ENCODE measurements at regions not wholly inside any gene's neighbourhood (a gene's known extent, or its start where the extent isn't known, plus 50 kb on each side); places are given as distances from the start of the nearest gene placed in this dataset.

- 85 to 86% (median 85%) methylated on average over 7 of the region's 7 CpGs for WGBS, 3 donors
- Histone ChIP-seq H3K9me3 (no peaks in the 10 kb centered on the region), H3K27ac (no peak overlapping the region), H3K27me3 (no peaks in the 10 kb centered on the region), H3K4me3 (no peak overlapping the region), H3K4me1 (ENCODE audit: insufficient read depth) (peaks cover 29% of the 10 kb centered on the region), H3K36me3 (no peaks in the 10 kb centered on the region)
- DNase-seq = peak in 1 of 5 donors; percentile 29
- intact Hi-C loops (cut with DNase I) = no loop called here
- TF ChIP-seq POLR2A (IDR thresholded peaks at IDR 0.05) (no peak), EP300 (IDR thresholded peaks at IDR 0.05) (no peak)
- TF ChIP-seq, protein P1, sequence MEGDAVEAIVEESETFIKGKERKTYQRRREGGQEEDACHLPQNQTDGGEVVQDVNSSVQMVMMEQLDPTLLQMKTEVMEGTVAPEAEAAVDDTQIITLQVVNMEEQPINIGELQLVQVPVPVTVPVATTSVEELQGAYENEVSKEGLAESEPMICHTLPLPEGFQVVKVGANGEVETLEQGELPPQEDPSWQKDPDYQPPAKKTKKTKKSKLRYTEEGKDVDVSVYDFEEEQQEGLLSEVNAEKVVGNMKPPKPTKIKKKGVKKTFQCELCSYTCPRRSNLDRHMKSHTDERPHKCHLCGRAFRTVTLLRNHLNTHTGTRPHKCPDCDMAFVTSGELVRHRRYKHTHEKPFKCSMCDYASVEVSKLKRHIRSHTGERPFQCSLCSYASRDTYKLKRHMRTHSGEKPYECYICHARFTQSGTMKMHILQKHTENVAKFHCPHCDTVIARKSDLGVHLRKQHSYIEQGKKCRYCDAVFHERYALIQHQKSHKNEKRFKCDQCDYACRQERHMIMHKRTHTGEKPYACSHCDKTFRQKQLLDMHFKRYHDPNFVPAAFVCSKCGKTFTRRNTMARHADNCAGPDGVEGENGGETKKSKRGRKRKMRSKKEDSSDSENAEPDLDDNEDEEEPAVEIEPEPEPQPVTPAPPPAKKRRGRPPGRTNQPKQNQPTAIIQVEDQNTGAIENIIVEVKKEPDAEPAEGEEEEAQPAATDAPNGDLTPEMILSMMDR (IDR thresholded peaks at IDR 0.05) = no peak
Observed at GRCh38 chr2:120871881-120872620, 136.4 kb downstream of the GLI2 start.

DNA sequence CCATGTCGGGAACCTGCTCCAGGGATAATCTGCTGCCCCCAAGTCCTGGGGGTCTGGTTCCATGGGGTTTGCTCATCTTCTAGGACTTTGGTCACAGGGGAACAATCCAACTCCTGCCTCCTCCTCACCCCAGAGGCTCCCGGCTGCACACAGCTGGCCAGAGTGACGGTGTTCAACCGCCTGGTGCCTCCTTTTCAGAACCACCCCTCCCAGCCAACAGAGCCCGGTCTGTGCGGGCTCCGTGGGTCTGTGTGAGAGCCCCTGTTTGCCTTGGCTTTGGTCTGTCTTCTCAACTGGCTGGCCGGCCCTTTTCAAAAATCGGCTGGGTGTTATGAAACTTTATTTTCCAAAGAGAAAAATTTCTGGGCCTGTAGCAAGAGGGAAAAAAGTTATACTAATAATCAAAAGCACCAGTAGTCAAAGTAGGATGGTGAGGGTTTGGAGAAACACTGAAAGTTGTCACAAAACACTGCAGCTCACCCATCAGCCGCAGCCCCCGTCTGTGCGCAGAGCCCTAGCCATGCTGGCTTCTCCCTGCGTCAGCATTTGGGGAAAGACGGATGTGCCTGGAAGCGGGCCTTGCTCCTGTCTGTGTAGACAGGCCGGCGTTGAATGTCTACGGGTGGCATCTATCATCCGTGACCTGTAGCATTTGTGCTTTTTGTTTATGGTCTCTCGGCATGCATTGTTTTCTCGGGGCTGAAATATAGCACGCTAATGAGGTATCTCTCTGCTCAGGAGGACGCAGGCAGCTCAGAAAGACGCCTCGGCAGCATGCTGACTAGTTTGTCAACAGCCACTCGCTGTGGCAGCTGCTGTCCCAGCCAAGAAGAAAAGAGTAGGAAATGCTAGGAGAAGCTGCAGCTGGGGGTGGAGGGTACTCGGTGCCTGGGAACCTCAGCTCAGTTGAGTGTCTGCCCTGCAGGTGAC, 138.6 kb downstream of the GLI2 start:
- no peak overlapping the region for H3K4me3 ChIP-seq
- TF ChIP-seq, protein P1 (IDR thresholded peaks at IDR 0.05) = no peak
- TF ChIP-seq EP300 (IDR thresholded peaks at IDR 0.05) = no peak
- peaks cover 20% of the 10 kb centered on the region for H3K4me1 ChIP-seq (ENCODE audit: insufficient read depth)
- 30 to 66% (median 43%) methylated on average over 27 of the region's 27 CpGs for WGBS, 3 donors
- no peaks in the 10 kb centered on the region for H3K9me3 ChIP-seq
- H3K27me3 ChIP-seq = no peaks in the 10 kb centered on the region
- peak in 1 of 5 donors; percentile 59 for DNase-seq
- H3K36me3 ChIP-seq = no peaks in the 10 kb centered on the region
- H3K27ac ChIP-seq = peak overlapping the region in 1 of 2 donors; percentile 48
- intact Hi-C loops (cut with DNase I) = no loop called here

DNA sequence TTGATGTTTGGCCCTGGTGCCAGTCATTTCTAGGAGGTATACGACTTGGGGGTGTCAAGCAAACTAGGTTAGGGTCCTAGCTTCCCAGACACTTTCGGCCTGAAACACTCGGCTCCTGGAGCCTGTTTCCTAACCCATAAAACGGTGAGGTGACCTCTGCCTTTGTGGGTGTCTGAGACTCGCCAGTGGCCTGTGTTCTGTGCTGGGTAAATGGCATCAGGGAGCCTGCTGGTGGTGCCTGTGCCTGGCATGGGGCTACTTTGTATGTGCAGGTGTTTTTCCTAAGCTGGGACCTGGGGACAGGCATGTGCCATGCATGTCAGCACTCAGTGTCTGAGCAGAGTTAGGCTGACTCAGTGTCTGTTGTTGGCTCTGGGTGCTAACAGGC, 139.2 kb downstream of the GLI2 start:
- Histone ChIP-seq H3K4me3 (no peak overlapping the region), H3K36me3 (no peaks in the 10 kb centered on the region), H3K27ac (peak overlapping the region in 1 of 2 donors; percentile 15), H3K9me3 (no peaks in the 10 kb centered on the region), H3K4me1 (ENCODE audit: insufficient read depth) (peaks cover 19% of the 10 kb centered on the region), H3K27me3 (no peaks in the 10 kb centered on the region)
- intact Hi-C loops (cut with DNase I) = no loop called here
- DNase-seq = peak in 1 of 5 donors; percentile 28
- 64 to 83% (median 73%) methylated on average over 5 of the region's 5 CpGs for WGBS, 3 donors
- TF ChIP-seq EP300 (IDR thresholded peaks at IDR 0.05) = no peak
- no peak for TF ChIP-seq POLR2A (IDR thresholded peaks at IDR 0.05)
- TF ChIP-seq, protein P1 (IDR thresholded peaks at IDR 0.05) = no peak

DNA sequence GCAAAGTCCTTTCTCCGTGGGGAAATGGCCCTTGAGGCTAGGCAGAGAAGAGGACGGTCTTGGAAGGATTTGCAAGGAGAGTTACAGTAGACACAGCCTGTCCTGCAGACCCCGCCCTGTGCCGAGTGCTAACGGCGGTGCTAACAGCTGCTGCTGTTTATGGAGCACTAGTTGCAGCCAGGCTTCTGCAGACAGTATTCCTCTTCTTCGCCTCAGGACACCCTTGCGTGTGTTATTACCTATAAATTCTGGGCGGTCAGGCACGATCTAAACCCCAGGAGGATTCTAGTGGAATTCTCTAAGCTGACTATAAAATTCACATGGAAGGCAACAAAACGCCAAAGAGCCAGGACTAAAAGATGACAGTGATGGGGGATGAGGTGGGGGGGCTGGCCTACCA, 139.8 kb downstream of the GLI2 start:
- Histone ChIP-seq H3K27ac (no peak overlapping the region), H3K36me3 (no peaks in the 10 kb centered on the region), H3K4me3 (no peak overlapping the region), H3K27me3 (no peaks in the 10 kb centered on the region), H3K4me1 (ENCODE audit: insufficient read depth) (peaks cover 17% of the 10 kb centered on the region), H3K9me3 (no peaks in the 10 kb centered on the region)
- intact Hi-C loops (cut with DNase I) = no loop called here
- 56 to 70% (median 69%) methylated on average over 11 of the region's 11 CpGs for WGBS, 3 donors
- TF ChIP-seq, protein P1 (IDR thresholded peaks at IDR 0.05) = no peak
- TF ChIP-seq EP300 (IDR thresholded peaks at IDR 0.05) = no peak
- TF ChIP-seq POLR2A (IDR thresholded peaks at IDR 0.05) = no peak
- DNase-seq = peak in 1 of 5 donors; percentile 33

All from ovary (tissue), 7 donors.